ENCODE measurements at regions not wholly inside any gene's neighbourhood (a gene's known extent, or its start where the extent isn't known, plus 50 kb on each side); places are given as distances from the start of the nearest gene placed in this dataset.

GRCh38 chr6:1181939-1182605 is 129.8 kb upstream of the FOXQ1 start:
- no peaks in the 10 kb centered on the region for H3K27me3 ChIP-seq

DNA sequence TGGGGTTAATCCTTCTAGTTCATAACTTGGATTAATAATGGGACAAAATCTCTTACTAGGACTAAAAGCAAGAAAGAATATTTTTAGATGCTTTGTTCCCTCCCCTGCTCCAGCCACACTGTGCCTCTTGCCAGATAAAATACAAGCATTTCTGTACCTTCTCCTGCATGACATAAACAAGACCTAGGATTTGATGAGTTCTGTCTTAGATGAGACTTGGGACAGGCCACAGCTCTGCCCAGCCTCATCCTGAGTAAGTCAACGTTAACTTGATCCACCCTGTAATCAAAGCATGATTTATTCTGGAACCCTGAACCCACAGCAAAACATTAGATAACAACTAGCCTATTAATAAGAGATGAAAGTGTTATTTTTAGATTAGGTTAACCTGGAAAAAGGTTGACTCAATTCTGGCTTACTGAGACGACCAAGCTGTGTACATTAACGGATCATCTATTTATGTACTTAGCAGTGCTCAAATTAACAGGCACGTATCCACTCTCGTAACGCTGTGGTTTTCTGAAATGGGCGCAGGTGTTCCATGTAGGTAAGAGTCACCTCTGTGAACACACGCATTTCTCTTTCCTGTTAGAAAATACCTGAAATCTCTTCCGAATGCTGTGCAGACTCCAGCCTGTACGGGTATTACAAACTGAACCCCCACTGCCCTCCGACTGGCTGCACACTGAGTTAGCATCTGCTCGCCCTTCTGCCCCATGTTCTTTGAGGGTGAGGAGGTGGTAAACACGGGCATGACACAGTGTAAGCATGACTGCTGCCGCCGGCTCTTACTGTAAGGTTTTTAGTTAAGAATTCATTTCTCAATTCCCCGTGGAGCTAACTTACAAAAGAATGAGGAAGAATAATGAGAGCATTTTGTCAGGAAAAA is 132.1 kb upstream of the FOXQ1 start:
- Histone ChIP-seq H4K20me1 (ENCODE audit: insufficient read depth, poor library complexity, severe bottlenecking) (no peaks in the 10 kb centered on the region), H2AFZ (no peak overlapping the region), H3K36me3 (replicated peaks; ENCODE audit: insufficient read depth, low read depth) (no peaks in the 10 kb centered on the region), H3K4me3 (no peak overlapping the region), H3K4me1 (ENCODE audit: insufficient read depth) (no peaks in the 10 kb centered on the region), H3K9me3 (ENCODE audit: low read depth) (no peaks in the 10 kb centered on the region), H3K27me3 (no peaks in the 10 kb centered on the region), H3K27ac (no peak overlapping the region), H3K9me2 (replicated peaks; ENCODE audit: insufficient read depth) (no peaks in the 10 kb centered on the region), H3K4me2 (no peak overlapping the region), H3K79me2 (no peaks in the 10 kb centered on the region)
- 78% methylated on average over 16 of the region's 16 CpGs for WGBS (ENCODE audit: low lambda C conversion rate, missing lambda C conversion rate)
- TF ChIP-seq EZH2phosphoT487 (IDR thresholded peaks at IDR 0.05; ENCODE audit: low read depth, severe bottlenecking, unreplicated experiment) (no peak), EZH2 (IDR thresholded peaks at IDR 0.05; ENCODE audit: borderline replicate concordance) (no peak)
- TF ChIP-seq, protein P1, sequence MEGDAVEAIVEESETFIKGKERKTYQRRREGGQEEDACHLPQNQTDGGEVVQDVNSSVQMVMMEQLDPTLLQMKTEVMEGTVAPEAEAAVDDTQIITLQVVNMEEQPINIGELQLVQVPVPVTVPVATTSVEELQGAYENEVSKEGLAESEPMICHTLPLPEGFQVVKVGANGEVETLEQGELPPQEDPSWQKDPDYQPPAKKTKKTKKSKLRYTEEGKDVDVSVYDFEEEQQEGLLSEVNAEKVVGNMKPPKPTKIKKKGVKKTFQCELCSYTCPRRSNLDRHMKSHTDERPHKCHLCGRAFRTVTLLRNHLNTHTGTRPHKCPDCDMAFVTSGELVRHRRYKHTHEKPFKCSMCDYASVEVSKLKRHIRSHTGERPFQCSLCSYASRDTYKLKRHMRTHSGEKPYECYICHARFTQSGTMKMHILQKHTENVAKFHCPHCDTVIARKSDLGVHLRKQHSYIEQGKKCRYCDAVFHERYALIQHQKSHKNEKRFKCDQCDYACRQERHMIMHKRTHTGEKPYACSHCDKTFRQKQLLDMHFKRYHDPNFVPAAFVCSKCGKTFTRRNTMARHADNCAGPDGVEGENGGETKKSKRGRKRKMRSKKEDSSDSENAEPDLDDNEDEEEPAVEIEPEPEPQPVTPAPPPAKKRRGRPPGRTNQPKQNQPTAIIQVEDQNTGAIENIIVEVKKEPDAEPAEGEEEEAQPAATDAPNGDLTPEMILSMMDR (IDR thresholded peaks at IDR 0.05; ENCODE audit: poor library complexity), result no peak
- DNase-seq (ENCODE audit: low spot score), result no peak

More at GRCh38 chr6:1181939-1182605, 129.8 kb upstream of the FOXQ1 start:
- Histone ChIP-seq H3K4me1 (ENCODE audit: insufficient read depth) (no peaks in the 10 kb centered on the region), H4K20me1 (ENCODE audit: insufficient read depth, poor library complexity, severe bottlenecking) (no peaks in the 10 kb centered on the region), H3K9me2 (replicated peaks; ENCODE audit: insufficient read depth) (no peaks in the 10 kb centered on the region), H3K9me3 (ENCODE audit: low read depth) (no peaks in the 10 kb centered on the region), H3K27ac (no peak overlapping the region), H3K79me2 (no peaks in the 10 kb centered on the region), H2AFZ (no peak overlapping the region), H3K4me2 (no peak overlapping the region), H3K36me3 (replicated peaks; ENCODE audit: insufficient read depth, low read depth) (no peaks in the 10 kb centered on the region), H3K4me3 (no peak overlapping the region)
- no peak for DNase-seq (ENCODE audit: low spot score)
- no peak for TF ChIP-seq EZH2phosphoT487 (IDR thresholded peaks at IDR 0.05; ENCODE audit: low read depth, severe bottlenecking, unreplicated experiment)
- TF ChIP-seq EZH2 (IDR thresholded peaks at IDR 0.05; ENCODE audit: borderline replicate concordance), result no peak
- TF ChIP-seq, protein P1 (IDR thresholded peaks at IDR 0.05; ENCODE audit: poor library complexity), result no peak
- WGBS (ENCODE audit: low lambda C conversion rate, missing lambda C conversion rate), result 86% methylated on average over 4 of the region's 4 CpGs

DNA sequence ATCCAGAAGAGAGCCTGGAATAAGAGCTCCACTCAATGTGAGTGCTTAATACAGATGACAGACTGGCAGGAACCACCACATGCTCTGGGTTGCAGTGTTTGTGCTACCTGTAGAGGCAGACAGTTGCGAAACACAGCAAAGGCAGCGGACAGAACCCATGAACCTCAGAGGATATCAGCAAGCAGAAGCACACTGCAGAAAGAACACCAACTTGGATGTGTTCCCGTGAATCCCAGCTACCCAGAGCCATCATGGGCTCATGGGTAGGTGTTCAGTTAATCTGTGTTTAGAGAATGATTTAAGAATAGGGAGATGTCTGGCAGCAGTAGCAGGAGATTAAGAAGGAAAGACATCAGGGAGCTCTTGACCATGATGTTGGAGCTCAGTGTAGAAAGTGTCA is 133.3 kb upstream of the FOXQ1 start:
- H3K9me3 ChIP-seq (ENCODE audit: low read depth), result no peaks in the 10 kb centered on the region
- no peak overlapping the region for H3K4me3 ChIP-seq
- no peak overlapping the region for H3K4me2 ChIP-seq
- no peaks in the 10 kb centered on the region for H3K36me3 ChIP-seq (replicated peaks; ENCODE audit: insufficient read depth, low read depth)
- no peaks in the 10 kb centered on the region for H3K27me3 ChIP-seq
- no peak overlapping the region for H3K27ac ChIP-seq
- no peaks in the 10 kb centered on the region for H3K9me2 ChIP-seq (replicated peaks; ENCODE audit: insufficient read depth)
- no peaks in the 10 kb centered on the region for H3K79me2 ChIP-seq
- no peak for DNase-seq (ENCODE audit: low spot score)
- H3K4me1 ChIP-seq (ENCODE audit: insufficient read depth), result no peaks in the 10 kb centered on the region
- H4K20me1 ChIP-seq (ENCODE audit: insufficient read depth, poor library complexity, severe bottlenecking), result no peaks in the 10 kb centered on the region
- TF ChIP-seq, protein P1 (IDR thresholded peaks at IDR 0.05; ENCODE audit: poor library complexity), result no peak
- TF ChIP-seq EZH2phosphoT487 (IDR thresholded peaks at IDR 0.05; ENCODE audit: low read depth, severe bottlenecking, unreplicated experiment), result no peak
- no peak for TF ChIP-seq EZH2 (IDR thresholded peaks at IDR 0.05; ENCODE audit: borderline replicate concordance)
- no peak overlapping the region for H2AFZ ChIP-seq
- 79% methylated on average over 3 of the region's 3 CpGs for WGBS (ENCODE audit: low lambda C conversion rate, missing lambda C conversion rate)

All from hepatocyte (in vitro differentiated cells).